Inflammatory macrophage treated with lipopolysaccharide for 4 hours (primary cell): ENCODE measurements at regions not wholly inside any gene's neighbourhood (a gene's known extent, or its start where the extent isn't known, plus 50 kb on each side); places are given as distances from the start of the nearest gene placed in this dataset.
"Not testable (repeated sequence)": the region's sequence is repeated elsewhere in the genome, so short reads cannot be mapped to it uniquely, and the experiment has no call there.

ENCODE experiments used
- DNase-seq: peaks from one replicate; pipeline ENCODE4 v3.0.0-alpha.2; 2020

GRCh38 chr21:6486821-6487220, 4034.6 kb upstream of the TPTE start:
- not testable (repeated sequence) for DNase-seq

GRCh38 chr21:6492691-6493090, 4028.7 kb upstream of the TPTE start:
- DNase-seq, result not testable (repeated sequence)

- DNase-seq, result not testable (repeated sequence)
Measured at GRCh38 chr21:6493957-6494356, 4027.4 kb upstream of the TPTE start.

DNA sequence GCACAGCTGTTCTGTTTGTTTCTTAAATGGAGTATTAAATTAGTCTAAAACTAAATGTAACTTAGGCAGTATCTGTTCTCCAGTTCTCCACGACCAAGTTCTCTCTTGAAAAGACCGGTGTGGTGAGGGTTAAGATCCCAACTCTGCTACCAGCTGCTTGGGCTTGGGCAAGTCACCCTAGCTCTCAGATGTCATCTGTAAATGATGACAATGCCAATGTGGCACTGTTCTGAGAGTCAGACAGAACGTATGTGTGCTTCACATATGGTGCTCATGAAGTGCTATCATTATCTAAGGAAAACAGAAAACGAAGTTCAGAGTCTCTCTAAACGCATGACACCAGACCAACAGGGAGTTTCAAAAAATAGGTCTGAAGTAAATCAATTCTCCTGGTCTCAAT, 4025.0 kb upstream of the TPTE start:
- not testable (repeated sequence) for DNase-seq

DNA sequence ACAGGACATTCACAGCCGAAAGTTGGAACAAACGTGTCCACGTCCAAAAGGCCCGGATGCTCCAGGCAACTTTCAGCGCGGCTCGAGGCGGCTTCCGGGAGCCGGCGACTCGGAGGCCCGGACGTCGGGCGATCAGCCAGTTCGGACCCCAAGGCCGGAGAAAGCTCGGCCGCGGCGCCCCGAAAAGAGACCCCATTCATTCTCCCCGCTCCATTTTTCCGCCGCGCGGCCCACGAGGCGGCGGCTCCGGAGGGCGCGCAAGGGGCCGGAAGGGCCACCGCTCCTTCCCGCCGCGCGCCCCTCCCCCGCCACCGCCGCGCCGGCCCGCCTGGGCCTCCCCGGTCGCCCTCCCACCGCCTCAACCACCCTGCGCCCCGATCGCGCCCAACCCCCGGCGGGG, 4022.7 kb upstream of the TPTE start:
- not testable (repeated sequence) for DNase-seq

DNA sequence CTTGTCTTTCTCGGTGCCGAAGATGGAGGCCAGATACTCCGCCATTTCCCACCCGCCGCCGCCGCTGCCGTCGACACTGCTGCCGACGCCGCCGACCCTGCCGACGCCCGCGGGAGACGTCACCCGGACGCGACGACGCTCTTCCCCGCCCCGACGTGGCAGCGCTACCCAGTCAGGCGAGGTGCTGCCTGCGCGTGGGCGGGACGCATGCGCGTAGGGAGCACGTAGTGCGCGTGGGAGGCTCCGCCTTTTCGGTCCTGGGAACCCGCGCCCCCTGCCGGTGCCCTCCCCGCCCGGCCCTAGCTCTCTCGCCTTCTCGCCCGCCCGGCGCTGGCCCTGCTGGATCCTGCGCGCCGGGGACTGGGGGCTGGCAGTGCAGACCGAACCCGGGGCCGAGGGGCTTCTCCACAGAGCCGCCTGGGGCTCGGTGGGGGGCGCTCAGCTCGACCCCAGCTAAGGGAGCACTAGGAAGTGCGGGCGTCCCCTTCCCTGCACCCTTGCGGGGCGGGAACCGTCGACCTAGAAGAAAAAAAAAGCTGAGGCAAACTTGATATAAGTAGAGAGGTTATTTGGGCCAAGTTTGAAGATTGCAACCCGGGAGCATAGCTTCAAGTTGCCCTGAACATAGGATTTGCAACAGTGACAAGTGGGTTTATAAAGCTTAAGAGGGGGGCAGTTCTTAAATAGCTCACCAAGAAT, 4022.1 kb upstream of the TPTE start:
- DNase-seq, result not testable (repeated sequence)

DNA sequence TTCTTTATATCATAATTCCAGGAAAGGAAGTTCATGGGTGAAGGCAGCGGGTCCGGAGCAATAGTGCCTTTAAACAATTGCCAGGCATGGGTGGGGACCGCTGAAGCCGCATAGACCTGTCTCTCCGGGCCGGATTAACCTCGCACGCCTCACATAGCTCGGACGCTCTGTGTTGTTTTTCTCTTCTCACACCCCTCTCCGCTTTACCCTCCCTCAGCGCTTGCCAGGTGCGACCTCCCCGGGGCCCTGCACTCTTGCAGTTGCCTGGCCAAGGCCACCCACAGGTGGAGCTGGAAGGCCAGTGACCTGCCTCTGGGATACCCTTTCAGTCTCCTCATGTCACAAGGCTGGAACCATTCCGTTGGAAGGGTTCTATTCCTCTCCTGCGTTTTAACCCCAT, 4021.5 kb upstream of the TPTE start:
- not testable (repeated sequence) for DNase-seq

DNA sequence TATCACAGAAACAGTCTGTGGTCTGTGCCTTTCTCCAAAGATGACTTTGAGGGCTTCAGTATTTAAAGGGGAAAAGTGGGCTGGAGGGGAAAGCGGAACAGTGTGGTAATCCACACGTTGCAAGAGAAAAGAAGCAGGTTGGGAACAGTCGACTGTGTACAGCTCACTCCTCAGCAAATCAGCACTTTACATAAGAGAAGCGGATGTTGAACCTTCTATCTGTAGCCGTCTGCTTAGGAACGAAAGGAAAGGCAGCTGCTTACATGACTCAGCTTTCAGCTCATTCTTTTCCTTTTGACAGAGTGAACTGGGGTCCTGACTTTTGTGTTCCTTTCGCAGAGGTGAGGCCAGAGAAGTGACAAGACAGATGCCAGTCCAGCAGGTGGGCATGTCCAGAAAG, 4020.7 kb upstream of the TPTE start:
- DNase-seq, result not testable (repeated sequence)

DNA sequence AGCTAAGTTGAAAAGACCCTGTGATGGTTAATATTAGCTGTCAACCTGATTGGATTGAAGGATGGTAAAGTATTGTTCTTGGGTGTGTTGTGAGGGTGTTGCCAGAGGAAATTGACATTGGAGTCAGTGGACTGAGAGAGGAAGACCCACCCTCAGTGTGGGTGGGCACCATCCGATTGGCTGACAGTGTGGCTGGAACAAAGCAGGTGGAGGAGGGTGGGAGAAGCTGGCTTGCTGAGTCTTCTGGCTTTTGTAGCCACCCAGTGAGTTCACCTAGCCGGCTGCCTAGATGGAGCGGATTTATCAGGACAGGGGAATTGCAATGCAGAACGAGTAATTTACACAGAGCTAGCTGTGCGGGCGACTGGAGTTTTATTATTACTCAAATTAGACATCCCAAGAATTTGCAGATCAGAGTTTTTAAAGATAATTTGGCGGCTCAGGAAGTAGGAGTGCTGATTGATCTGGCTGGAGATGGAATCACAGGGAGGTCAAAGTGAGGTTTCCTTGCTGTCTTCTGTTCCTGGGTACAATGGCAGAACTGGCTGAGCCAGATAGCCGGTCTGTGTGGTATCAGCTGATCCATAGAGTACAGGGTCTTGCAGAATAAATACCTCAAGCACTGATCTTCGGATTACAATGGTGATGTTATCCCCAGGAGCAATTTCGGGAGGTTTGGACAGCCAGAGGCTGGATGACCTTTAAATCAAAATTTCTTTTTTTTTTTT, 4015.1 kb upstream of the TPTE start:
- not testable (repeated sequence) for DNase-seq

DNA sequence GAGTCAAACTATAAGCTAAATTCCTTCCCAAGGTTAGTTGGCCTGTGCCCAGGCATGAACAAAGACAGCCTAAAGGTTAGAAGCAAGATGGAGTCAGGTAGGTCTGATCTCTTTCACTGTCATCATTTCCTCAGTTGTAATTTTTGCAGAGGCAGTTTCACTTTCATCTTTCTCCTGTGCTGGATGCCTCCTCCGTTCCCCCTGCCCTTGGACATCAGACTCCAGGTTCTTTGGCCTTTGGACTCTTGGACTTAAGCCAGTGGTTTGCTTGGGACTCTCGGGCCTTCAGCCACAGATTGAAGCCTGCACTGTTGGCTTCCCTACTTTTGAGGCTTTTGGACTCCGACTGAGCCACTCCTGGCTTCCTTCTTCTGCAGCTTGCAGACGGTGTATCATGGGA, 4013.8 kb upstream of the TPTE start:
- not testable (repeated sequence) for DNase-seq

DNA sequence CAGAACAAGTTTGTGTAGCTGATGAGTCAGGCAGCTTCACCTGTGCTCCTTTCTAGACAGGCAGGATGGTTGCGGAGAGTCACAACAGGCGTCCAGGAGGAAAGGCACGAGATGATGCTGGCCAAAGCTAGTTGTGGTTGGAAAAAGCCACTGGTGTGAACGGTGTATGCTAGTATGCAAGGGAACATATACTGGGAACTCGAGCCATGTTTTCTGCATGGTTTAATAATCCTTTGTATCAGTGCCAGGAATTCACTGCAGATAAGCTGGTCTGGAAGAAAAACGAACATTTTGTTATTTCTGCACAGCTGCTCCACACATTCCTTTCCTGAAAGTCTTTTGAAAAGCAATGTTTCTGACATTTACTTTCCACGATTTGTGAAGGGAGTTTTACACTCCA, 3999.6 kb upstream of the TPTE start:
- DNase-seq, result not testable (repeated sequence)

DNA sequence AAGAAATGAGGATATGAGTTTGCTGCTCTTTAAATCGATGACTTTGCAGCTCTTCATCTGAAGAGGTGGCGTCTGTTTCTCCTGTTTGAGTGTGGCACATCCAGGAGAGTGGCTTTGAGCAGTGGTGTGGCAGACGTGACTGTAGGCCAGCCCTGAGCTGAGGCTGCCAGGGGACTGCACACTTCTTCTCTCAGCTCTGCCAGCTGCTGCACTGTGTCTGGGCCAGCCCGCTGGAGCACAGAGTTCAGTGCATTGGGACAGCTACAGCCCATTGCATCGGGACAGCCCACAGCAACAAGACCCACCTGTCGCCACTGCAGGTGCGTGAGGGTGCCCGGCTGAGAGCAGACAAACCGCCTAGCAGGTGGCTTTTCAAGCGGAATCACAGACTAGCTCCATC, 3995.2 kb upstream of the TPTE start:
- not testable (repeated sequence) for DNase-seq

DNA sequence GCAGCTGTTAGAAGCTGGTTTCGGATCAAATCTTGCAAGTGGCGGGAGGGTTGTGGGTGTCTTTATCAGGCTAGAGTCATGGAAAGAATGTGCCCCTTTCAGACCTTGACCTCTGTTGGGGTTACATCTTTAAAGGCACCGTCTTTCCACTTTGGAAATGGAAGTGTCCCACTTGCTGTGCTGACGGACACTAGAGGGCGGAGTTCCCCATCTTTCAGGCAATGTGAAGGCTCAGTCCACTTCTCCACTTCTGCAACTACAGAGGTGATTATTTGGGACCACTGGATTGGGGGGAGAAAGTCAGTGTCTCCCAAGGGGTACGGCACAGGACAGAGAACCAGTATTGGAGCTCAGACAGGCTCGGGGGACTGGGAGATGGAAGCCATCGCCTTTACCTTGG, 3990.7 kb upstream of the TPTE start:
- not testable (repeated sequence) for DNase-seq

- not testable (repeated sequence) for DNase-seq
Measured at GRCh38 chr21:6533261-6533660, 3988.1 kb upstream of the TPTE start.

DNA sequence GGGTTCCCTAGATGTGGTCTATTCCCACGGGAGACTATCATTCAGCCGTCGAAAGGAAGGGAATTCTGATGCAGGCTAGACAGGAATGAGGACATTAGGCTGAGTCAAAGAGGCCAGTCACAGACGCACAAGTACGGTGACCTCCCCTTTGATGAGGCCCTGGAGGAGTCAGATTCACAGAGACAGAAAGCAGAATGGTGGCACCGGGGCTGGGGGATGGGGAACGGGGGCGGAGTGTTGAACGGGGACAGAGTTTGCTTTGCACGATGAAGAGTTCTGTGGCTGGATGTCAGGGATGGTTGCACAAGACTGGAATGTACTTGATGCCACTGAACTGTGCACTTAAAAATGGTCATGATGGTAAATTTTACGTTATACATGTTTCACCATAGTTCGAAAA, 3983.1 kb upstream of the TPTE start:
- not testable (repeated sequence) for DNase-seq

- not testable (repeated sequence) for DNase-seq
Measured at GRCh38 chr21:6539688-6540087, 3981.7 kb upstream of the TPTE start.

GRCh38 chr21:6541036-6541435, 3980.3 kb upstream of the TPTE start:
- not testable (repeated sequence) for DNase-seq

GRCh38 chr21:6545288-6545687, 3976.1 kb upstream of the TPTE start:
- not testable (repeated sequence) for DNase-seq

DNA sequence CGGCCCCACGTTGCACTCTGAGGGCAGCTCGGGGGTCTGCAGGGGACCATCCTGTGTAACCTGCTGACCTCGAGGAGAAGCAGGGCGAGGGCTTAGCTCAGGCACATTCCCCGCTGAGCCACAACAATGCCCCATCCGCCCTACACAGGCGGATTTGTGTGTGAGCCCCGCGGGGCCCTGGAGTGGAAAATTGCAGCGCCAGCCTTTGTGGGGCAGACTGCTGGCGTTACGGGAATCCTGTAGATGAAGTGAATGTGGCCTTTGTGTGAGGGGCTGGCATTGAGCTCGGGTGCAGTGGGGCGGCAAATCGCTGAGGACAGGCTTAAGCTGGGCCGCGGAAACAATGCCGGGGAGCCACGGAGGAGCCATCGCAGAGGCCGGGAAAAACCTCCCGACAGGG, 3970.3 kb upstream of the TPTE start:
- DNase-seq, result not testable (repeated sequence)

- DNase-seq, result not testable (repeated sequence)
Measured at GRCh38 chr21:6553505-6554376, 3967.6 kb upstream of the TPTE start.

GRCh38 chr21:6554377-6554864, 3967.0 kb upstream of the TPTE start:
- DNase-seq, result not testable (repeated sequence)

- DNase-seq, result not testable (repeated sequence)
Measured at GRCh38 chr21:6556516-6556915, 3964.9 kb upstream of the TPTE start.

GRCh38 chr21:6557415-6557814, 3964.0 kb upstream of the TPTE start:
- not testable (repeated sequence) for DNase-seq
